ENCODE measurements at regions not wholly inside any gene's neighbourhood (a gene's known extent, or its start where the extent isn't known, plus 50 kb on each side); places are given as distances from the start of the nearest gene placed in this dataset.
"Not testable (repeated sequence)": the region's sequence is repeated elsewhere in the genome, so short reads cannot be mapped to it uniquely, and the experiment has no call there.

DNA sequence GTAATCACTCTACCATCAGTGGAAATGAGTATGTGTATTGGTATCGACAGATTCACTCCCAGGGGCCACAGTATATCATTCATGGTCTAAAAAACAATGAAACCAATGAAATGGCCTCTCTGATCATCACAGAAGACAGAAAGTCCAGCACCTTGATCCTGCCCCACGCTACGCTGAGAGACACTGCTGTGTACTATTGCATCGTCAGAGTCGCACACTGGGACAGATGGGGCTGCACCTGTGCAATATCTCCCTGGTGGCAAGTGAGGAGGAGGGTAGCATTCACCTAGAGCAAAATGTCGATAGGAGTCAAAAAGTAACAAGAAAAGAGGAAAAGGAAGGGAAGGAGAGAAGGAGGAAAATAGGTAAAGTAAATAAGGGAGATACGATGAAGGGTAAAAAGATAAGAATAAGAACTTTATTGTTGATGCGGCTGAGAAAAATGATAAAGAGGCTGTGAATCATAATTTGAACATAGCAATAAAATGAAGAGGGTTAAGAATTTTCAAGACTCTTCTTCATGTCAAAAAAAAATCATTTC is 450.5 kb upstream of the OR4E1 start:
- no peak for DNase-seq (ENCODE audit: low read depth in 3 of 3, low spot score in 2 of 3)

DNA sequence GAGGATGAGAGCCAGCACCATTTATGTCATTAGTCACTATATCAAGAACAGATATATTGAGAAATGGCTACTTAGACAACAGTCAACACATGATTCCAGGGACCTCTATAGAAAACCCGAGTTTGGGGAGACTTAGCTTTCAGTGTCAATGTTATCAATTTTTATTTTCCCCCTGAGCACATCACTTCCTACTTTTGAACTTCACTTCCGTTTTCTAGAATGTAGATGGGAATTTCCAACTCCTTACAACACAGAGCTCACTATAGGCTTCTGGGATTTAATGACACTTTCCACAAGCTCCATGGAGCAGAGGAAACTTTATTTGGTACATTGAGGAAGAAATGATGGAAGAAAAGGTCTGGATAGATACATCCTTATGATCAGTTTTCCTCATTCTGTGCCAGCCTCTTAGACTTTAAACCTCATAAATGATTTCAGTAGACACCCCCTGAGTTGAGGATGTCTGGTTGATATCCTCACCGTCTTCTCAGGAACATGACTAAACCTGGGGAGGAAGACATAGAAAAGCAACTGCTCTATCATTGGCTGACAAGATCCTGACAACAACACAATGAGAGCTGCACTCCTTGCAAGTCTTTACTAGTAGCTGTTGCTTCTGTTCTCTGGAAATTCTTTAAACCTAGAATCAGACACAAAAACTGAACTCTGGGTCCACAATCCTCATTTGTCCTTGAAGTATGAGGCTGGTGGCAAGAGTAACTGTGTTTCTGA is 449.4 kb upstream of the OR4E1 start:
- no peak for DNase-seq (ENCODE audit: low read depth in 3 of 3, low spot score in 2 of 3)

DNA sequence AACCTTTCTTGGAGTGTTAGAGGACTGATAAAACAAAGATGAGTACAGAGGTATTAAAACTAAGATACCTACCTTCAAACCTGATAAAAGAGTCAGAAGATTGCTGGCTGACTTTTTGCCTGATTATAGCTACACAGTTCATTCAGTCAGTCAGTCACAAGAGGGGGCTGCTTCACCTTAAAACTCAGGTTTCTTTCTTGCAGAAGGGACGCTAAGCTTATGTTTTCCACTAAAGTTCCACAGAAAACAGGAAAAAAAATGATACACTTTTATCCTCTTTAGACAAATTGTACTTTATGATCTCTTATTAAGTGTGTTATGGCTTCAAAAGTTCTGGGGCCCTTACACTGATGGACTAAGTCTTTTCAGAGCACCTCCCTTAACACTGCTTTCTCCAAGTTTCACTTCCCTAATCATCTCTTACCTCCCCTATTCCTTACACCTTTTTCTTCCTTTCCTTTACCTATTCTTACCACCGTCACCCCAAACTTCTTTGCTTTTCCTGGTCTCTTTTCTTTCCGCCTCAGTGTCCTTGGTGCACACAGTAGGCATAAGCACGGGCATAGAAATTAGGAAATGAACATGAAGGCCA is 448.7 kb upstream of the OR4E1 start:
- no peak for DNase-seq (ENCODE audit: low read depth in 3 of 3, low spot score in 2 of 3)

DNA sequence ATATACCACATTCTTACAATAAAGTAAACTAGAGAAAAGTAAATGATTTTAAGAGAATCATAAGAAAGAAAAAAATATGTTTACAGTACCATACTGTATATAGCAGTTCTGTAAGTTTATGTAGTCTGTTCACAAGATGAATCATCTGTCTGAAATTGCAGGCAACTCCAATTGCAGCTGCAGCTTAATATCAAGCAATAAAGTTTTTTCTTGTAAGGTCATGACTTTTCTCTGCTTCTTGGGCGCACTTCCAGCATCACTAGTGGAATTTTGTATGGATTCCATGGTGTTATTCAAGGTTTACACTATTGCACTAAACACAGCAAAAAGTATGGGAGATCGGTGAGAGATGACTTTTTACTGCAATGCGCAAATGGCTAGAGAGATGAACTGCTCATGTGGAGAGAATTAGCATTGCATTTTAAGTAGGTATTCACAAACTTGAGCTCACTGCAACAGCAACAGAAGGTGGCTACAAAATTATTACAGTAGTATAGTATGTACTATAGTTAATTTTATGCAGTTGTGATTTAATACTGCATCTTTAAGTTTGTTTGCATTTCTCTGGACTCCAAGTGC is 445.4 kb upstream of the OR4E1 start:
- DNase-seq (ENCODE audit: low read depth in 3 of 3, low spot score in 2 of 3), result no peak

GRCh38 chr14:22113401-22113800 is 439.8 kb upstream of the OR4E1 start:
- no peak for DNase-seq (ENCODE audit: low read depth in 3 of 3, low spot score in 2 of 3)

GRCh38 chr14:22112004-22112403 is 438.4 kb upstream of the OR4E1 start:
- no peak for DNase-seq (ENCODE audit: low read depth in 3 of 3, low spot score in 2 of 3)

DNA sequence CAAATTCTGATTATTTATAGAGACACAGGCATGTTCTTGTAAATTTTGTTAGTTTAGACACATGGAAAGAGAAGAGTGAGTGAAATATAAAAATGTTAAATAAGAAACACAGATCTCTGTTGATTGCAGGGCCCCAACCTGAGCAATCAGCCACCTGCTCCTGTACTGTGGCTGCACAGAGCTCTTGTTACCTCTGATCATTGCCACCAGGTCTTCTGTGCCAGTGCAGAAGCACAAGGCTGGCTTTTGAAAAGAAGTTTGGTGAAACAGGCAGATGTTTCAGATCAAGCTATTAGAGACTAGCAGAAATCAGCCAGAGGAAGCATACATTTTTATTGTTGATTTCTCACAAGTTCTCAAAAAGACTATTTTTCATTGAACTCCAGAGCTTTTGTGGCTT is 434.1 kb upstream of the OR4E1 start:
- no peak for DNase-seq (ENCODE audit: low read depth in 3 of 3, low spot score in 2 of 3)

DNA sequence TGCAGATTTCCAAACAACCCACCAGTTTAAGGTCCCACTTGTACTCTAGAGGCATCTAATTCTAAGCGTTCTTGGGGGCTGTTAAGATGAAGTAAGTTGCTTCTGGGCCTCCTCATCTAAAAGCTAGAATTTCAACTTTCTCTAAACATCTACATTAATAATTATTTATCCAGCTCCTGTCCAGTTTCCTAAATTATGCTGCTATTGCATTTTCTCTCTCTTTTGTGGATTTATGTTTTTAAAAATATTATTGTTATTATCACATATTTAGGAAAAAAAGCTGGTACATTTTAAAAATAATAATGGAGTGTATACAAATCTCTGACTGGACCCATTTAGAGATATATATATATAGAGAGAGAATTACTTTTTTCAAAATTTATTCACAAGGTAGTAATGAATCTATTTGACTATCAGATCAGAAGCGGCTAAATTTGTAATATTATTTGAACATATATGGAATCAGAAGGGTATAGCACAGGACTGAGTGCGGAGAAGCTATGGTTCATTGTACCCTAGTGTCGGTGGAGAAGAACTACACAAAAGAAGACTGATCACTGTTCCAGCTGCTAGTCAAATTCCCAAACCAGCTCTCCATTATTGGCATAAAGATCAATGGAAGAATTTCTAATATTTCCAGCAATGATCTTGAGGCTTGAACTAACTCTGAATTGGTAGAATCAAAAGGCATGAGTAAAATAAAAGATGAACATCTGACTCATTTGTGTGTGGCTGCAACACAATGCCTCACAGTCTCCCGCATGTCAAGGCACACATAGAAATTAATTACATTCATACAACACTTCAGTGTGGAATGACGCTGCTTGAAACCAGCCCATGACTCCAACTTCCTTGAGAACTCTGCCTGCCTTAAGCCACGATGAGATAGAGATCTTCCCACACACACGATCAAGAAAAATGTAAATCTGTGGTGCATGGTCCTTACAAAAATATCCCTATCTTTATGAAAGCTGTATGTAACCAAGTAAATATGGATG is 433.4 kb upstream of the OR4E1 start:
- DNase-seq (ENCODE audit: low read depth in 3 of 3, low spot score in 2 of 3), result no peak

- no peak for DNase-seq (ENCODE audit: low read depth in 3 of 3, low spot score in 2 of 3)
Measured at GRCh38 chr14:22105624-22106006, 432.0 kb upstream of the OR4E1 start.

GRCh38 chr14:22105006-22105623 is 431.5 kb upstream of the OR4E1 start:
- DNase-seq (ENCODE audit: low read depth in 3 of 3, low spot score in 2 of 3), result no peak

DNA sequence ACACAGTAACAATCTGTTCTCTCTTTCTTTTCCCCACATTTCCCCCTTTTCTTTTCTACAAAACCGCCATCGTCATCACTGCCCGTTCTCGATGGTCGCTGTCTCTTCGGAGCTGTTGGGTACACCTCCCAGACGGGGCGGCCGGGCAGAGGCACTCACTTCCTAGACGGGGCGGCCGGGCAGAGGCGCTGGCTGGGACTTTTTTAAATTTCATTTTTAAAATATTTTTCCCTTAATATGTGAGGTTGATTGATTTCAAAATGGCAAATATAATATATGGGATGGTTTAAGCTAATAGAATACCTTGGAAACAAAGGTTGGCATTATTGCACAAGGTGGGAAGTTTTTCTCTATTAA is 427.1 kb upstream of the OR4E1 start:
- not testable (repeated sequence) for DNase-seq (ENCODE audit: low read depth in 3 of 3, low spot score in 2 of 3)

- peak in 2 of 3 donors; percentile 54 to 57 for DNase-seq (ENCODE audit: low read depth in 3 of 3, low spot score in 2 of 3)
Measured at GRCh38 chr14:22099942-22100763, 426.5 kb upstream of the OR4E1 start.

DNA sequence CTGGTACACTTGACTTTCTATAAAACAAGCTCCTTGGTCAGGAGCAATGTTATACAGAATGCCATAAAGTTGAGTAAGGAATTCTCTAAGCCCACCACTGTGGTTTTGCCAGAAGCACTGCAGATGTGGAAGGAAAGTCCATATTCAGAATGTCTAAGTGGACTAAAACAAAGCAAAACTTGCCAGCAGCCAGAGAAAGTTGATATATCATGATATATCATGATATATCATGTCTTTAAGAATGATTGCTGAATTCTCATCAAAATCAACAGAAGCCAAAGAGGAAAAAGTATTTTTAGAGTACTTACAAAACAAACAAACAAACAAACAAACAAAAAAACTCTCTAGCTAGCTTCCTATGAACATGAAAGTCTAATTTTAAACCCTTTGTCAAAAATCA is 424.8 kb upstream of the OR4E1 start:
- DNase-seq (ENCODE audit: low read depth in 3 of 3, low spot score in 2 of 3), result no peak

GRCh38 chr14:22097586-22098292 is 424.1 kb upstream of the OR4E1 start:
- no peak for DNase-seq (ENCODE audit: low read depth in 3 of 3, low spot score in 2 of 3)

GRCh38 chr14:22097072-22097471 is 423.5 kb upstream of the OR4E1 start:
- no peak for DNase-seq (ENCODE audit: low read depth in 3 of 3, low spot score in 2 of 3)

DNA sequence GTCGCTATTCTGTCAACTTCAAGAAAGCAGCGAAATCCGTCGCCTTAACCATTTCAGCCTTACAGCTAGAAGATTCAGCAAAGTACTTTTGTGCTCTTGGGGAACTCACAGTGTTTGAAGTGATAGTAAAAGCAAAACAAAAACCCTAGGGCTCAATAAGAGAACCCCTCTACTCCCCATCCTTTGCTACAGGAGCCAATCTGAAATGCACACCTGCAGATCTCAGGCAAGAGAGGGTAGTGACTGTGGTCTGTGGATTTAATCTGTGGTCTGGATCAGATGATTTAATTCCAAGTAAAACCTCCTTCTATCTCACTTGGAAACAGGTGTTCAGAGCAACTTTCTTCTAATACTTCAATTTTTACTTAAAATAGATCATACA is 422.9 kb upstream of the OR4E1 start:
- no peak for DNase-seq (ENCODE audit: low read depth in 3 of 3, low spot score in 2 of 3)

DNA sequence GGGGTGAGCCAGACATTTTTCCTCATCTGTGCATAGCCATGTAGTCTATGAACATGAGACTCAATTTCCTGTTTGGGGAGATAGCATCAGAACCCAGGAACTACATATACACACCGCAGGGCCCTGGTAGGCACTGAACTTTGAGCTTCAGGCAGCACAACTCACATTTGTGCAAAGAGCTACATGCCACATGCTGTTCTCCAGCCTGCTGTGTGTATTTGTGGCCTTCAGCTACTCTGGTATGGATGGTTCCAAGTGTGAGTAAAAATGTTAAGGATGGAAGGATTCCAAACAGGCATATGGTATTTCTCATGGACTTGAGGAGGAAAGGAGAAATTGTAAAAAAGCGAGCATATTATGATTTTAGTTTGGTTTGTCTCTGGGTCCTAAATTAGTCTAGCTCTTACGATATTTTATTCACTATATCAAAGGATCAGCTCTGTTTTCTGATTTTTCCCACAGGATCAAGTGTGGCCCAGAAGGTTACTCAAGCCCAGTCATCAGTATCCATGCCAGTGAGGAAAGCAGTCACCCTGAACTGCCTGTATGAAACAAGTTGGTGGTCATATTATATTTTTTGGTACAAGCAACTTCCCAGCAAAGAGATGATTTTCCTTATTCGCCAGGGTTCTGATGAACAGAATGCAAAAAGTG is 422.4 kb upstream of the OR4E1 start:
- peak in 2 of 3 donors; percentile 29 to 38 for DNase-seq (ENCODE audit: low read depth in 3 of 3, low spot score in 2 of 3)

DNA sequence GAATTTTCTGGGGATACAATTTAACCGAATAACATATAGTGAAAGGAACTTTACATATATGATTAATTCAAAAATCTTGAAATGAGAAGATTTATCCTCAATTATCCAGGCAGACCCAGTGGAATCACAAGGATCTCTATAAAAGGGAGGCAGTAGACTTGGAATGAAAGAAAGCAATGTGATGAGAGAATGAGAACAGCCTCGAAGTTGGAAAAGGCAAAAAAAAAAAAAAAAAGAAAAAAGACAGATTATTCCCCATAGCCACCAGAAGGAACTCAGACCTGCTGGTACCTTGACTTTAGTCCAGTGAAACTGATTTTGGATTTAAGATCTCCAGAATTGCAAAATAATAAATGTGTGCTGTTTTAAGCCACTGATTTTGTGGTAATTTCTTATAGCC is 416.3 kb upstream of the OR4E1 start:
- no peak for DNase-seq (ENCODE audit: low read depth in 3 of 3, low spot score in 2 of 3)

Data from right renal cortex interstitium (tissue), 3 donors.